GM20431 (cell line): ENCODE measurements at regions not wholly inside any gene's neighbourhood (a gene's known extent, or its start where the extent isn't known, plus 50 kb on each side); places are given as distances from the start of the nearest gene placed in this dataset.
"Not testable (repeated sequence)": the region's sequence is repeated elsewhere in the genome, so short reads cannot be mapped to it uniquely, and the experiment has no call there.

ENCODE experiments used
- in situ Hi-C: fragments of 300-500 bp; cut with MseI, MboI; formaldehyde crosslinking; loops from one replicate; pipeline ENCODE4 v1.15.0; 2020; ENCODE audit warnings: low sequenced_read_pairs; ENCODE audit not compliant: unreplicated experiment

DNA sequence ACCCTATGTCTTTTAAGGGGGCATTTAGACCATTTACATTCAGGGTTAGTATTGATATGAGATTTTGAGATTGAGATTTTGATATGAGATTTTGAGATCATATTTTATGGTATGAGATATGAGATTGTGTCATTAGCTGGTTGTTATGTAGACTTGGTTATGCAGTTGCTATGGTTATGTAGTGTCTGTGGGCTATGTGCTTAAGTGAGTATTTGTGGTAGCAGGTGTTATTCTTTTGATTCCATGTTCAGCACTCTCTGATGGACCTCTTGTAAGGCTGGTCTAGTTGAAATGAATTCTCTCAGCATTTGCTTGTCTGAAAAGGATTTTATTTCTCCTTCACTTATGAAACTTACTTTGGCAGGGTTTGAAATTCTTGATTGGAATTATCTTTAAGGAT is 225.4 kb downstream of the SATB1 start:
- in situ Hi-C loops = no loop called here

DNA sequence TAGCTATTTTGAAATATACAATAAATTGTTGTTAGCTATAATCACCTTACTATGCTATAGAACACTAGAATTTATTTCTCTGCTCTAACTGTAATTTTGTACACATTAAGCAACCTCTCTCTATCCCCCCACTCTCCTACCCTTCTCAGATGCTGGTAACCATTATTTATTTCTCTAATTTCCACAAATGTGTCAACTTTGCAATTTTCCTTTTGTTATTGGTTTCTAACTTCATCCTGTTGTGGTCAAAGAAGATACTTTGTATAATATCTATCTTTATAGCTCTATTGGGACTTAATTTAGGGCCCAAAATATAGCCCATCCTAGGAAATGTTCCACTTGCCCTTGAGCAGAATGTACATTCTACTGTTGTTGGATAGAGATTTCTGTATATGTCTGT is 229.3 kb downstream of the SATB1 start:
- in situ Hi-C loops = no loop called here

DNA sequence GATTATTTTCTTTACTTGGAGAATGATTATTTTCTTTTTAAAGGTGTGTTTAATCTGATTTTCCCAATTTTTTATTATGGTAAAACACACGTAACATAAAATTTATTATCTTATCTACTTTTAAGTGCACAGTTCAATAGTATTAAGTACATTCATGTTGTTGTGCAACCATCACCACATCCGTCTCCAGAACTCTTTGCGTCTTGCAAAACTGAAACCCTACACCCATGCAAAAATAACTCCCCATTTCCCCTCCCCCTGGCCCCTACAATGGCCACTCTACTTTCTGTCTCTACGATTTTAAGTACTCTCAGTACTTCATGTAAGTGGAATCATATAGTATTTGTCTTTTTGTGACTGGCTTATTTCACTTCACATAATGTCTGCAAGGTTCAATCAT is 230.7 kb downstream of the SATB1 start:
- in situ Hi-C loops = no loop called here

DNA sequence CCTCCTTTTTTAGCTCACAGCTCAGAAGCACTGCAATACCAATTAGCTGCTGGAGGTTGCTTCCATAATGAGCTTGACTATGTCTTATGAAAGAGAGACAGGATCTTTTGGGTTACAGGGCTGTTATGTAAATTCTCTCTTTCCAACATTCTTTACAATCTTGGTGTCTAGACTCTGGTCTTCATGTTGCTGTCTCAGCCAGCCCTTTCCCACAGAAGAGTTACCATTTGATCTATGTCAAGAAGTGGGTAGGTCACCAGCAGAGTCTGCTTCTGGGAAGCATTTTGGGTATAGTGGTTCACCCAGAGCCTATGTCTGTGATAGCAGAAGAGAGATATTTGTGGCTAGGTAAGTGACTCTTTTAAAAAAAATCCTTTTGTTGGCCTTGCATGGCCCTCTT is 234.5 kb downstream of the SATB1 start:
- in situ Hi-C loops = no loop called here

DNA sequence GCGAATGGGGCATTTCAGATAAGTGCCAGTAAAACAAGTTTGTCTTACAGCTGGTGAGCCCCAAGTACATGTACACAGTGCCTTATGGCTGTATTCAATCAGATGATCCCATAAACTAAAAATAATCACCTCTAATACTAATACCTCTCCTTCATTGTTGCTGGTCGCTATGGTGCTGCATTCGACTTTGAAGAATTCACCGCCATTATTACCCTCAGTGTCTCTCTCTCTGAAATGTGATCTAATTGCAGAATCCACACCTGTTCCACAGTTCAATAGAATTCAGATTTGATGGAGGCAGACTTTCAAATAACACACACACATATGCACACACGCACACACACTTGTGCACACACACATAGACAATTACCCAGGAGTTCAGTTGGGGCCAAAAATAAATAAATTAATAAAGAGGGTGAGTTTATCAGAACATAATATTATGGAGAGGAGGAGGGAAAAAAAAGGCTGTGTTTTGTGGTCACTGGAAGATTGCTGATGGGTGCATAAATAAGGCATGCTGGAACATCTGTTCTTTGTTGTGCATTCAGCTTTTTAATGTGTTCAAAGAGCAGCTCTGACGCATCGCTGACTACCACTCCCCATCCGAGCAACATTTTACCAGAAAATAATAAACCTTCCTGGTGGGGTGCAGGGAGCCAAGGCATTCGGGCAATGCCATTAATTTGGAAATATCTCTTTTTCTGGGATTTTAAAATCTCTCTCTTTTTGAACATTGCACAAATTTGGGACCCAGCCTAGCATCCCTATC is 235.7 kb downstream of the SATB1 start:
- in situ Hi-C loops = no loop called here

DNA sequence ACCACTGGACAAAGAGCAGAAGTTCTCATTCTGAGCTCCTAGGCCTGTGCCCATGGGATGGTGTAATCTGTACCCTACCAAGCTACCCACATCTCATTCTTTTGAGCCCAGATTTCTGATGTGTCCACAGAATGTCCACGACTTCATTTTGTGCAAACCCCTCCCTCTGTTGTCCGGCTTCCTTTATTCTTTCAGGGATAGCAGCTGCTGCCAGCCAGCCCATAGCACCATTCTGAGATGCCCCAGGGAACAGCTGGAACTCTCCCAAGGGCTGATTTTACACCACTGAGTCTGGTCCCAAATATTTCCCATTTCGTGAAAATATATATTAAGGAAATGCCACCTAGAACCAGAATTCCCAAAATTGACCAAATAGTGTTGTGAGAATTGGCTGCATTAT is 236.6 kb downstream of the SATB1 start:
- in situ Hi-C loops = no loop called here

DNA sequence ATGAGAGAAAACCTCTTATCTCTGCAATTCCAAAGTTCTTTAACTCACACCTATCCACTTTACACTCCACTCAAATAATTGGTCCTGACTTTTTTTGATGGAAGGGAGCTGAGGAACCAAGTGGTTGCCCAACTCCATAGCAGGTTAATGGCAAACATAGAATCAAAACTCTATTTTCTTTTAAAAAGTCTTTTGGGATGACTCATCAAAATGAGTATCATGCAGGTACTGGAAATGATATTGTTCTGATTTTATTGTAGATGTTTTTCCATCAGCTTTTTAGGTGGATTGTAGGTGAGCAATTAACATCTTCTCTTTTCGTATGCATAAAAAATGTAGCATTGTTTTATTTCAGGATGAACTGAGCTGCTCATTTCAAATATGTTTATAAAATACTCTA is 239.5 kb downstream of the SATB1 start:
- in situ Hi-C loops = no loop called here

DNA sequence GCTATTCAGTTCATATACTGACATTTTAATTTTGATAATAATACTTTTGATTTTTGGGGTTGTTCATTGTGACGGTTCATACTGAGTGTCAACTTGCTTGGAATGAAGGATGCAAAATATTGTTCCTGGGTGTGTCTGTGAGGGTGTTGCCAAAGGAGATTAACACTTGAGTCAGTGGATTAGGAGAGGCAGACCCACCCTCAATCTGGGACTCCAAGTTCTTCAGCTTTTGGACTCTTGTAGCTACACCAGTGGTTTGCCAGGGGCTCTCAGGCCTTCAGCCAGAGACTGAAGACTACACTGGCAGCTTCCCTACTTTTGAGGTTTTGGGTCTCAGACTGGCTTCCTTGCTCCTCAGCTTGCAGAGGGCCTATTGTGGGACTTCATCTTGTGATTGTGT is 242.2 kb downstream of the SATB1 start:
- in situ Hi-C loops = not testable (repeated sequence)

DNA sequence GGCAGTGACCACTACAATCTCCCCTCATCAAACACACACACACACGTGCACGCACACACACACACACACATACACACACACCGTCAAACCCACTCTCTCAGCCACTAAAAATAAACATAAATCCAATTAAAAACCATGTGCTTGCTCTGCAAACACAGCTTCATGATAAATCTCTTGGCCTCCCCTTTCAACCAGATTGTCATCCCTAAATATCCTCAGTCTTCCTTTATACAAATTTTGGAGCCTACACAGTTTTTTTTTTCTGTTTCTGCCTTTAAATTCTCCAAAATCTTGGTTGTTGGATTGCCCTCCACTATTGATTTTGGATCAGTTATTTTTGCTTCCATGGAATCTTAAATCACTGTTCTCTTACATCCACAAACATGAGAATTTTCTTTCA is 245.6 kb downstream of the SATB1 start:
- in situ Hi-C loops = no loop called here

DNA sequence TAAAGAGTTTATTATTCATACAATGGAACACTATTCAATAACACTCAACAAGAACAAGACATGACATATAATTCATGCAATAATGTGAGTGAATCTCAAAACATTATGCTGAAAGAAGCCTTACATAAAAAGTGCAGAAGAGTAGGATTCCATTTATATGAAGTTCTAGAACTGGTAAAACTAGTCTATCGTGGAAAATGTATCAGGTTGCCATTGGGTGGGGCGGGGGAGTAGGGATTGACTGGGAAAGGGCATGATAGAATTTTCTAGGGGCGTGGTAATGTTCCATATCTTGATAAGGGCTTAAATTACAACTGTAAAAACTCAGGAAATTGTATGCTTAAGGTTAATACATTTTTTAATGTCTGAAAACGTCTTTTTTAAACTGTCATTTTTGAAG is 247.9 kb downstream of the SATB1 start:
- in situ Hi-C loops = no loop called here

DNA sequence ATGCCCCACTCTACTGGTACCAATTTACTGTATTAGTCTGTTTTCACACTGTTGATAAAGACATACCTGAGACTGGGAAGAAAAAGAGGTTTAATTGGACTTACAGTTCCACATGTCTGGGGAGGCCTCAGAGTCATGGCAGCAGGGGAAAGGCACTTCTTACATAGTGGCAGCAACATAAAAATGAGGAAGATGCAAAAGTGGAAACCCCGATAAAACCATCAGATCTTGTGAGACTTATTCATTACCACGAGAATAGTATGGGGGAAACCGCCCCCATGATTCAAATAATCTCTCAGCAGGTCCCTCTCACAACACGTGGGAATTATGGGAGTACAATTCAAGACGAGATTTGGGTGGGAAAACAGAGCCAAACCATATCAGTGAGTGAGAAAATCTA is 251.2 kb downstream of the SATB1 start:
- in situ Hi-C loops = not testable (repeated sequence)

DNA sequence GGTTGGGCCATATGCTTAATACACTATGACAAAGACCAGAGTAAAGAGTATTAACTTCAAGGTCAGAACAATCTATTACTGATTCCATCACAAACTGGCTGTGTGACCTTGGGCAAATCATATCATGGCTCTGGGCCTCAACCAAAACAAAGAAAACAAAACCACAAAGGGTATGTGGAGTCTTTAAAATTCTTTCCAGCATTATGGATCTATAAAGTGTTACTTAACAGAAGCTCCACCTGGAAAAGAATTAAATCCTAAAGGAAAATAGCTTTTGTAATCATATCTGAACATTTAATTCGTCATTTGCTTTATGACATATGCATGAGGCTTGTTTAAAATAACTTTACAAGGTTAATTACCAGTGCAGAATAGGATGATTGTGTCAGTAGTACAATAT is 265.5 kb downstream of the SATB1 start:
- in situ Hi-C loops = no loop called here

DNA sequence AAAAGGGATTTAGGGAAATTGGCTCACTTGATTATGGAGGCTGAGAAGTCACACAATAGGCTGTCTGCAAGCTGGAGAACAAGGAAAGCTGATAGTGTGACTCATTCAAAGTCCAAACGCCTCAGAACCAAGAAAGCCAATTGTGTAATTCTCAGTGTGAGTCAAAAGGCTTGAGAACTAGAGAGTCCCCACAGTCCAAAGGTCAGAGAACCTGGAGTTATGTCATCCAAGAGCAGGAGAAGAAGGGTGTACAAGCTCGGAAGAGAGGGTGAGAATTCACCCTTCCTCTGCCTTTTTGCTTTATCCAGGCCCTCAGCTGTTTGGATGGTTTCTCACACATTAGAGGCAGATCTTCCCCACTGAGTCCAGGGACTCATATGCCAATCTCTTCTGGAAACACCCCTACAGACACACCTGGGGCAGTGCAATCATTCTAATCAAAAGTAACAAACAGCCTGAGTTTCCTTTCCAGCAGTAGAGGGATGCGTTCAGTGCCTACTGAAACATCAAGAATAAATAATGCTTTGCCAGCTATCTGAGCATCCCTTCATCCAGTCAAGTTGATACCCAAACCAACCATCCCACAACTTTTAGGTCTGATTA is 271.5 kb downstream of the SATB1 start:
- in situ Hi-C loops = no loop called here

DNA sequence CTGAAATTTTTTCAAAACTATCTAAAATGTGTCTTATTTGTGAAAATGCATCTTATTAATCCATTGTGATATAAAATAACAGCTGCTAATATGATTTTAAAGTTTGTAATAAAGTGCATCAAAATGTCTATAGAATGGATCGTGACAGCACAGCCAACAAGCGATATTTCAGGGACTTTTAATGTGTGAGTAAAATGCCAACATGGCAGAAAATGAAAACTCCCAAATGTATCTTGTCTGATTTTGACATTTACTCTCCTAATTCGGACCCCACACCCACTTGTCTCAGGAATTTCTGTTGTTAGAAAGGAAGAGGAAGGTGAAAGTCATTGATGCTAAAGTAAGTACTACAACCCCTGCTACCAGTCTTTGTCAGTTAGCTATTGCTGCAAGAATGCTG is 273.9 kb downstream of the SATB1 start:
- in situ Hi-C loops = no loop called here

DNA sequence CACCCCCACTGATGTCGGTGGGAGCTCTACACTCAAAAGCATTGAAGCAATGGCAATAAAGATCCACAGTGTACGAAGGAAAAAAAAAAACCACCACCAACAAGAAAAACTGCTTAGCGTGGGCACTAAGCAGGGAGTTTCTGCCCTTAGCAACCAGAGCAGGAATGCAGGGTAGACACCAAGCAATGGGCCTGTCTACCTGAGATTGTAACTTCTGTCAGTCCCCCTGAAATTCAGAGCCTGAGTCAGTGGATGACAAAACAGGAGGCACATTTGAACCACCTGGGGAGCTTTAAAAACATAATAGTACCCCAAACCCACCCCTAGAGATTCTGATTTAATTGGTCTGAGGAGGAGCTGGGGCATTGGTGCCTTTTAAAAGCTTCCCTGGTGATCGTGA is 275.2 kb downstream of the SATB1 start:
- in situ Hi-C loops = no loop called here

DNA sequence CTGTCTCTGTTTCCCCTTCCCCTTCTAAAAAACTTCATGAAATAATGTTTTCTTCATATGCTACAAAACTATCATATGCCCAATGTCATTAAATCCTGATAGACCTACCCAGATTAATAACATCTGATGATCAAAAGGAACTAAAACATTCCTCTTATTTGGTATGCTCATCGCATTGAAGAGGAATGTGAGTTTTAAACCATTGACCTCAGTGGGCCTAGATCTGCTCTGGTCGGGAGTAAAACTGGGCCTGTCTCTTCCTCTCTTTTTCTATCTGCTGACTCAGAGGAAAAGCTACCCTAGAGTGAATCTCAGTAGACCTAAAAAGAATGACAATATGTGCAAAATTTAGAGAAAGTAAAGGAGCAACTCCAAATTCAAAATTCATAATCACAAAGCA is 275.8 kb downstream of the SATB1 start:
- in situ Hi-C loops = no loop called here

DNA sequence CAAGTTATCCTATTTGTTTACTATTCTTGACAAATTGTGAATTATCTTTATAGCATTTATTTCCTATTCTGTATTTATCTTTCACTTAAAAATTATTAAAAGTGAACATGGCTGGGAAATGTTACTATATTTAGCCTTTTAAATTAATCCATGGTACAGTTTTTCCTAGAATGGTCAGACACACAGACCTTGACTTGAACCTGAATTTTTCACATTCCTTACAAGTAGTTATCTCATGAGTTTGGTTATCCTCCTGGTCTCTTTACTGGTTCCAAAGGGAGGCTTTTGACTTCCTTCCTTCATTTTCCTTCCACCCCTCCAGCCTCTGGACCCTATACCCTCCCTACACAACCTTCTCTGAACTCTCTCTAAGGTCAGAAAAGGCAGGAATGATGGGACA is 280.6 kb downstream of the SATB1 start:
- in situ Hi-C loops = no loop called here

DNA sequence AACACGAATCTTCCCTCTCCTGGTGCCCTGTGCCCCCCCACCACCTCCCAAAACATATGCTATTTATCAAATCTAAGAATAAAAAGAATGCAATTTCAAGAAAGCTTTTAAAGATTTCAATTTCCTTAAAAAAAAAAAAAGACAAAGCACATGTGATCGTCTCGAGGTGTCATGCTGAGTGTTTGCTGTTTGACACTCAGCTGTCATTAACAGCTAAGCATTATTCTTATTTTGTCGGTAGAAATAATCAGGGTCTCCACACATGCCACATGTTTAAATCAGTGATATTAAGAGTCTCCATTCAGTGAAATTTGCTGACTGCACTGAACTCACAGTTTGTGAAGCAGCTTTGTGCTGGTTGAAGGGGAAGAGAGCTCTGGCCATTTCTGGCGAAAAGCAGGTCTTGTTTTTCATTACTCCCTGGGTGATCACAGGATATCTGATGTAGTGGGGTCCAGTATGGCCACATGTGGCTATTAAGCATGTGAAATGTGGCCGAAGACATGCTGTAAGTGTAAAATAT is 281.8 kb downstream of the SATB1 start:
- in situ Hi-C loops = no loop called here

DNA sequence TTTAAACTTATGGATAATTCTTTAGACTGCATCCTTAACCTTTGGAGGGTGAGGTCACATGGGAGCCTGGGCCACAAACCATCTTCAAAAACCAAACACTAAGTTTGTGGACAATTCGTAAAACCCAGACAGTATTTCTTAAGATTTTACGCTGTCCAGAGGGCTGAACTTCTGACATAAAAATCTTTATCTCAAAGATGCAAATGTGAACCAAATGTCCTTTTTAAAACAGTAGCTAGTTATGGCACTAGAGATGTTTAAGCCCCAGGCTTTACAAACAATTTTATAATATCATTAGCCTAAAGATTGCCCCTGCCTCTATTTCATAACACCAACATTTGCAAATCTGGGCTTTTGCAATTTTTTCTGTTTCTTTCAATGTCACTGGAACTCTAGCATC is 287.2 kb downstream of the SATB1 start:
- in situ Hi-C loops = no loop called here

DNA sequence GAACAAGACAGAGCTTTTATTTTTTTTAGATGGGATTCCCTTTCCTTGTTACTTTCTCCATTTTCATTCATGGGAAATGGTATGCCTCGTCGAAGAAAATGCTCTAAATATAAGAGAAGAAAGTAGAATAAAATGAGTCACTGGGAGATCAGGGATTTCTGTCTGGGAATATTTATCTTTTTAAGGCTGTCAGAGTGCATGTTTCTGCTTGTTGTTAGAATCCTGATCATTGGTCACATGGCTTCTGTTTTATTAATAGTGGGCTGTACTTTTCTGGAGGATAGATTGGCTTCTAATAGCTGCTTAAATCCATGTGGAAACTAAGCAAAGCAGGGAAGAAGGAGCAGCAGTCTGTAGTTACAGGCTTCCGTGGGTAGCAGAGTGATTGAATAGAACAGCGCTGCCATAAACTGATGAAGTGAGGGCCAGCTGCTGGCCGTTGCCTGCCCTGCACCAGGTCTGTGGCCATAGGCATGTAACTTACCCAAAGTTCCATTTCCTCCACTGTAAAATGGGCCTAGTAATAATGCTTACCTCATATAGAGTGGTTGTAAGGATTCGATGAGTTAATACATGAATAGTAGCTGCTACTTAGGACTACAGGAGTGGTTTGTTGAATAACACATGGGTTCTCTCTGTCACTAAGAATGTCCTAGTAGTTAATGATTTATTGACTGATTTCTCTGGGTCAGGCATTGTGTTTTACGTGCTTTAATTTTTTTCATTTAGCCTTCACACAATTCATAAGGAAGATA is 289.9 kb downstream of the SATB1 start:
- in situ Hi-C loops = no loop called here

DNA sequence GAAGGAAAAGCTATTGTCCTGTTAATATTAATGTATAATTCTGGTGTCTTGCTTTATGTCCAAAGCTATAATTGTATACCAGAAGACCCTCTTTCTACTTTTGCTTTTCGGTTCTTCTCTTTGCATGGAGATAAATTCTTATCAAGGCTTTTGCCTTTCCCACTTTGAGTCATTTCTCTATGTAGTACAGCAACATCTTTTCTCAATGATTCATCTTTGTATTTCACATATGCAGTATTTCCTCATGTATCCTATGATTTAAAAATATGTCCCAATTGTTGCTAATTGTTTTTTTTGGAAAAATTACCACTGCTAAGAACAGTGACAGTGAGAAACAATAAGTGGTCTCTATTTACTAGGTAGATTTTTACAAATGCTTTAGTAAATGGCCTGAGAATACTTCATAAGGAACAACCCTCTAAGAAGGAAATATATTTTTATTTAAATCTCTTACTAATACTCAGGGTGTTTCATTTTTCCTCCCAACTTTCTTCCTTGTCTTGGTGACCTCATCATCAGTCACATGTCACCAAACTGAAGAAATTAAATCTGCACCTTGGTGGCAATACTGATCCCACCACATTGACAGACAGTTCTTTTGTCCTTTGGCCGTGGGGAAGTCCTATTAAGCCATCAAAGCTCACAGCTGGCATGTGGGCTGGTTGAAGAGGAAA is 290.6 kb downstream of the SATB1 start:
- in situ Hi-C loops = no loop called here
